GM23338 (cell line): ENCODE measurements at regions not wholly inside any gene's neighbourhood (a gene's known extent, or its start where the extent isn't known, plus 50 kb on each side); places are given as distances from the start of the nearest gene placed in this dataset.

Experiments used
- CREB1 ChIP-seq: fragments of 250-450 bp; sonication (Bioruptor Pico); IDR thresholded peaks from 2 replicates; pipeline ENCODE4 v1.5.0; 2020; ENCODE audit warnings: low read depth, mild to moderate bottlenecking, moderate library complexity
- EZH2 ChIP-seq: fragments of 200-600 bp; sonication (generic); IDR thresholded peaks from one replicate; pipeline ENCODE4 v1.8.0; 2017; ENCODE audit warnings: antibody characterized with exemption, mild to moderate bottlenecking, low read depth; ENCODE audit not compliant: unreplicated experiment
- EZH2phosphoT487 ChIP-seq: fragments of 200-600 bp; sonication (generic); IDR thresholded peaks from one replicate; pipeline ENCODE4 v1.8.1; 2018; ENCODE audit warnings: antibody characterized with exemption; ENCODE audit not compliant: unreplicated experiment
- JUNB ChIP-seq: IDR thresholded peaks from one replicate; pipeline ENCODE4 v1.6.1; 2016; ENCODE audit warnings: antibody characterized with exemption; ENCODE audit not compliant: unreplicated experiment
- POLR2AphosphoS5 ChIP-seq: IDR thresholded peaks from 2 replicates; pipeline ENCODE4 v1.6.1; 2016; ENCODE audit warnings: antibody characterized with exemption, low read depth
- ZNF114 ChIP-seq: fragments of 250-450 bp; sonication (Bioruptor Pico); IDR thresholded peaks from 2 replicates; pipeline ENCODE4 v1.5.0; 2020; ENCODE audit warnings: mild to moderate bottlenecking, moderate library complexity
- ZNF331 ChIP-seq: fragments of 250-450 bp; sonication (Bioruptor Pico); IDR thresholded peaks from 2 replicates; pipeline ENCODE4 v1.5.0; 2020; ENCODE audit warnings: low read depth, mild to moderate bottlenecking, moderate library complexity
- TF ChIP-seq, protein P1 (sequence below), 2 experiments: fragments of 200-600 bp in 1 of 2; sonication (generic) in 1 of 2; conservative IDR thresholded peaks; 2 replicates each; pipeline versions ENCODE4 v1.5.1 to v1.6.1; 2016 to 2017; ENCODE audit warnings: antibody characterized with exemption in 2 of 2, low read depth in 2 of 2, mild to moderate bottlenecking in 2 of 2, moderate library complexity in 1 of 2
- TF ChIP-seq, protein P2 (sequence below): IDR thresholded peaks from one replicate; pipeline ENCODE4 v1.6.1; 2018; ENCODE audit warnings: antibody characterized with exemption; ENCODE audit not compliant: unreplicated experiment
- TF ChIP-seq, protein P3 (sequence below): IDR thresholded peaks from 2 replicates; pipeline ENCODE4 v1.6.1; 2016; ENCODE audit warnings: antibody characterized with exemption

DNA sequence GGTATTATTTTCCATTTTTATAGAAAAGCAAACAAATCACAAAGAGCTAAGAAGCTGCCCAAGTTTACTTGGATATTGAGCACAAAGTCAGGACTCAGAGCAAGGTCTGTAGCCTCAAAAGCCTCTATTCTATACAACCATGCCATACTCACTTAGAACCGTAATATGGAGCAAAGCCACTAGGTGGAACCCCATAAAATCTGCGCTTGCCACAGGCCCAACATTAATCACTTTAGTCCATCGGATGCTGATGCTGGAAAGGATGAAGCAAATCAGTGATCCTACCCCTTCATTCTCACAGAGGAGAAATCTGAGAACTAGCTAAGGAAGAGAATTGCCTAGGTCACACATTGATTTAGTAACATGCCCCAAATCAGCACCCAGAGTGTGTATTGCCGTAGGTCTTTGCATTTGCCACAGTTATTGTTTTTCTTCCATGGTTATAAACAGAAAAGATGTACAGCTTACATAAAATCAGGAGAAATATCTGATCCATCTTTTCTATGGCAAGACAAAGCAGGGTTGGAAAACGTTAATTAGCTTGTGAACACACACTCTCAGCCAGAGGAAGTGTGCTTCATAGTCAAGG lies 56.7 kb upstream of the RAB38 start:
- TF ChIP-seq, protein P1, sequence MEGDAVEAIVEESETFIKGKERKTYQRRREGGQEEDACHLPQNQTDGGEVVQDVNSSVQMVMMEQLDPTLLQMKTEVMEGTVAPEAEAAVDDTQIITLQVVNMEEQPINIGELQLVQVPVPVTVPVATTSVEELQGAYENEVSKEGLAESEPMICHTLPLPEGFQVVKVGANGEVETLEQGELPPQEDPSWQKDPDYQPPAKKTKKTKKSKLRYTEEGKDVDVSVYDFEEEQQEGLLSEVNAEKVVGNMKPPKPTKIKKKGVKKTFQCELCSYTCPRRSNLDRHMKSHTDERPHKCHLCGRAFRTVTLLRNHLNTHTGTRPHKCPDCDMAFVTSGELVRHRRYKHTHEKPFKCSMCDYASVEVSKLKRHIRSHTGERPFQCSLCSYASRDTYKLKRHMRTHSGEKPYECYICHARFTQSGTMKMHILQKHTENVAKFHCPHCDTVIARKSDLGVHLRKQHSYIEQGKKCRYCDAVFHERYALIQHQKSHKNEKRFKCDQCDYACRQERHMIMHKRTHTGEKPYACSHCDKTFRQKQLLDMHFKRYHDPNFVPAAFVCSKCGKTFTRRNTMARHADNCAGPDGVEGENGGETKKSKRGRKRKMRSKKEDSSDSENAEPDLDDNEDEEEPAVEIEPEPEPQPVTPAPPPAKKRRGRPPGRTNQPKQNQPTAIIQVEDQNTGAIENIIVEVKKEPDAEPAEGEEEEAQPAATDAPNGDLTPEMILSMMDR (conservative IDR thresholded peaks at IDR 0.05; ENCODE audit: low read depth in 2 of 2), result peak; percentile 67 to 75
- no peak for TF ChIP-seq EZH2
- TF ChIP-seq POLR2AphosphoS5, result no peak
- TF ChIP-seq, protein P2, sequence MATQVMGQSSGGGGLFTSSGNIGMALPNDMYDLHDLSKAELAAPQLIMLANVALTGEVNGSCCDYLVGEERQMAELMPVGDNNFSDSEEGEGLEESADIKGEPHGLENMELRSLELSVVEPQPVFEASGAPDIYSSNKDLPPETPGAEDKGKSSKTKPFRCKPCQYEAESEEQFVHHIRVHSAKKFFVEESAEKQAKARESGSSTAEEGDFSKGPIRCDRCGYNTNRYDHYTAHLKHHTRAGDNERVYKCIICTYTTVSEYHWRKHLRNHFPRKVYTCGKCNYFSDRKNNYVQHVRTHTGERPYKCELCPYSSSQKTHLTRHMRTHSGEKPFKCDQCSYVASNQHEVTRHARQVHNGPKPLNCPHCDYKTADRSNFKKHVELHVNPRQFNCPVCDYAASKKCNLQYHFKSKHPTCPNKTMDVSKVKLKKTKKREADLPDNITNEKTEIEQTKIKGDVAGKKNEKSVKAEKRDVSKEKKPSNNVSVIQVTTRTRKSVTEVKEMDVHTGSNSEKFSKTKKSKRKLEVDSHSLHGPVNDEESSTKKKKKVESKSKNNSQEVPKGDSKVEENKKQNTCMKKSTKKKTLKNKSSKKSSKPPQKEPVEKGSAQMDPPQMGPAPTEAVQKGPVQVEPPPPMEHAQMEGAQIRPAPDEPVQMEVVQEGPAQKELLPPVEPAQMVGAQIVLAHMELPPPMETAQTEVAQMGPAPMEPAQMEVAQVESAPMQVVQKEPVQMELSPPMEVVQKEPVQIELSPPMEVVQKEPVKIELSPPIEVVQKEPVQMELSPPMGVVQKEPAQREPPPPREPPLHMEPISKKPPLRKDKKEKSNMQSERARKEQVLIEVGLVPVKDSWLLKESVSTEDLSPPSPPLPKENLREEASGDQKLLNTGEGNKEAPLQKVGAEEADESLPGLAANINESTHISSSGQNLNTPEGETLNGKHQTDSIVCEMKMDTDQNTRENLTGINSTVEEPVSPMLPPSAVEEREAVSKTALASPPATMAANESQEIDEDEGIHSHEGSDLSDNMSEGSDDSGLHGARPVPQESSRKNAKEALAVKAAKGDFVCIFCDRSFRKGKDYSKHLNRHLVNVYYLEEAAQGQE, result no peak
- no peak for TF ChIP-seq EZH2phosphoT487
- no peak for TF ChIP-seq CREB1 (CRISPR knock-in tag)
- TF ChIP-seq, protein P3, sequence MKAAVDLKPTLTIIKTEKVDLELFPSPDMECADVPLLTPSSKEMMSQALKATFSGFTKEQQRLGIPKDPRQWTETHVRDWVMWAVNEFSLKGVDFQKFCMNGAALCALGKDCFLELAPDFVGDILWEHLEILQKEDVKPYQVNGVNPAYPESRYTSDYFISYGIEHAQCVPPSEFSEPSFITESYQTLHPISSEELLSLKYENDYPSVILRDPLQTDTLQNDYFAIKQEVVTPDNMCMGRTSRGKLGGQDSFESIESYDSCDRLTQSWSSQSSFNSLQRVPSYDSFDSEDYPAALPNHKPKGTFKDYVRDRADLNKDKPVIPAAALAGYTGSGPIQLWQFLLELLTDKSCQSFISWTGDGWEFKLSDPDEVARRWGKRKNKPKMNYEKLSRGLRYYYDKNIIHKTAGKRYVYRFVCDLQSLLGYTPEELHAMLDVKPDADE, result no peak
- TF ChIP-seq ZNF331, result no peak
- no peak for TF ChIP-seq JUNB
- TF ChIP-seq ZNF114 (CRISPR knock-in tag), result no peak
